MM.1S (cell line): ENCODE measurements at regions not wholly inside any gene's neighbourhood (a gene's known extent, or its start where the extent isn't known, plus 50 kb on each side); places are given as distances from the start of the nearest gene placed in this dataset.

Experiments
- EZH2 ChIP-seq: fragments of 300-600 bp; sonication (generic); optimal IDR thresholded peaks from 2 replicates; pipeline ENCODE3; 2017; ENCODE audit warnings: low read depth, mild to moderate bottlenecking, antibody characterized with exemption, low read length, mixed read lengths
- EZH2phosphoT487 ChIP-seq: fragments of 300-600 bp; sonication (generic); IDR thresholded peaks from 2 replicates; pipeline ENCODE4 v1.6.1; 2018; ENCODE audit warnings: antibody characterized with exemption, low read length
- TF ChIP-seq, protein P1 (sequence below): fragments of 300-600 bp; sonication (generic); IDR thresholded peaks from 2 replicates; pipeline ENCODE4 v1.5.1; 2016; ENCODE audit warnings: antibody characterized with exemption, low read length, mixed read lengths

DNA sequence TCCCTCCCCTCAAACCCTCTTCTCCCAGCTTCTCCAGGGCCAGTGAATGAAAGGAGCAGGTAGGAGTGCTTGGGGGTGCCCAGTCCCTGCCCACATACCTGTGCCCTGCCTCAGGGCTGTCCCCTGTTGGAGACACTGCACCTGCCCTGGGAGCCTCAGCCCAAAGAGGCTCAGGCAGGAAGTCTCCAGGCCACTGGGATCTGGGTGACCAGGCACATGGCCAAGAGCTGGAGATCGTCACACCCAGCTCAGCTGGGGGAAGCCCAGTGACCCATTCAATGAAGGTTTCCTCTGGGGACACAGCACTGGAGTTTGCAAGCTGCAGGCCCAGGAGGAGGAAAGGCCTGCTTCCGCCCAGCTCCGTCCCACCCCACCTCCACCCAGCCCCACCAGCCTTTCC, 156.4 kb downstream of the ZFP36L2 start:
- no peak for TF ChIP-seq EZH2
- TF ChIP-seq, protein P1, sequence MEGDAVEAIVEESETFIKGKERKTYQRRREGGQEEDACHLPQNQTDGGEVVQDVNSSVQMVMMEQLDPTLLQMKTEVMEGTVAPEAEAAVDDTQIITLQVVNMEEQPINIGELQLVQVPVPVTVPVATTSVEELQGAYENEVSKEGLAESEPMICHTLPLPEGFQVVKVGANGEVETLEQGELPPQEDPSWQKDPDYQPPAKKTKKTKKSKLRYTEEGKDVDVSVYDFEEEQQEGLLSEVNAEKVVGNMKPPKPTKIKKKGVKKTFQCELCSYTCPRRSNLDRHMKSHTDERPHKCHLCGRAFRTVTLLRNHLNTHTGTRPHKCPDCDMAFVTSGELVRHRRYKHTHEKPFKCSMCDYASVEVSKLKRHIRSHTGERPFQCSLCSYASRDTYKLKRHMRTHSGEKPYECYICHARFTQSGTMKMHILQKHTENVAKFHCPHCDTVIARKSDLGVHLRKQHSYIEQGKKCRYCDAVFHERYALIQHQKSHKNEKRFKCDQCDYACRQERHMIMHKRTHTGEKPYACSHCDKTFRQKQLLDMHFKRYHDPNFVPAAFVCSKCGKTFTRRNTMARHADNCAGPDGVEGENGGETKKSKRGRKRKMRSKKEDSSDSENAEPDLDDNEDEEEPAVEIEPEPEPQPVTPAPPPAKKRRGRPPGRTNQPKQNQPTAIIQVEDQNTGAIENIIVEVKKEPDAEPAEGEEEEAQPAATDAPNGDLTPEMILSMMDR: no peak
- no peak for TF ChIP-seq EZH2phosphoT487
